SJSA1 (cell line): ENCODE measurements at regions not wholly inside any gene's neighbourhood (a gene's known extent, or its start where the extent isn't known, plus 50 kb on each side); places are given as distances from the start of the nearest gene placed in this dataset.
A peak's percentile ranks its signal among the peaks of the same experiment; 100 is the strongest.
"Not testable (repeated sequence)": the region's sequence is repeated elsewhere in the genome, so short reads cannot be mapped to it uniquely, and the experiment has no call there.

Experiments used
- DNase-seq, 2 experiments: peaks; one replicate each; pipeline ENCODE4 v3.0.0-alpha.2; 2015 to 2020; ENCODE audit warnings: low spot score in 2 of 2, low read depth in 1 of 2
- H3K27ac ChIP-seq: fragments of 250-450 bp; sonication (Bioruptor Pico); 2 replicates; pipeline ENCODE4 v1.5.1; 2020; ENCODE audit warnings: mild to moderate bottlenecking, moderate library complexity
- H3K27me3 ChIP-seq: fragments of 250-450 bp; sonication (Bioruptor Pico); replicated peaks from 2 replicates; pipeline ENCODE4 v1.5.1; 2020; ENCODE audit warnings: mild to moderate bottlenecking, moderate library complexity
- H3K36me3 ChIP-seq: fragments of 250-450 bp; sonication (Bioruptor Pico); 2 replicates; pipeline ENCODE4 v1.5.1; 2020; ENCODE audit warnings: mild to moderate bottlenecking
- H3K4me1 ChIP-seq: fragments of 250-450 bp; sonication (Bioruptor Pico); replicated peaks from 2 replicates; pipeline ENCODE4 v1.6.1; 2021; ENCODE audit warnings: mild to moderate bottlenecking
- H3K4me3 ChIP-seq: fragments of 250-450 bp; sonication (Bioruptor Pico); 2 replicates; pipeline ENCODE4 v1.5.1; 2020; ENCODE audit warnings: mild to moderate bottlenecking
- H3K9me3 ChIP-seq: fragments of 250-450 bp; sonication (Bioruptor Pico); replicated peaks from 2 replicates; pipeline ENCODE4 v1.5.1; 2020; ENCODE audit warnings: mild to moderate bottlenecking

DNA sequence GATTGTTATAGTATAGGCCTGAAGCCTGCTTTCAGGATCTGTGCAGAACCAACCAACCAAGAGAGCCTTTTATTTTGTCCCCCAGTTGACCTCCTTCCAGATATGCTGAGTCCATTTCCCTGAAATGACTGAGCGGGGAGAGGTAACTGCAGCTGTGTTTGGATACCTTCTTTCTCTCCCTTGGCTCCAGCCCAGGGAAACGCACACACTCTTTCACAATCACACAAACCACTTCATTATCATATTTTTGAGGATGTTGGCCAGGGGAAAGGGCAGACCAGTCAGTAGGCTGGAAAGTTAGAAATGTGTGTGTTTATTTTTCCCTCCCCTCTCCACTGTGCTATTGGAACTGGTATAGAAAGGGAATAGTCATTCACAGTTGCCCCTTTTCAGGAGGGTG lies 417.7 kb upstream of the TBL1XR1 start:
- DNase-seq = no peak
- H3K4me3 ChIP-seq = no peak overlapping the region
- peaks cover 20% of the 10 kb centered on the region for H3K4me1 ChIP-seq
- H3K27ac ChIP-seq = no peak overlapping the region
- no peaks in the 10 kb centered on the region for H3K9me3 ChIP-seq
- H3K36me3 ChIP-seq = no peaks in the 10 kb centered on the region
- no peaks in the 10 kb centered on the region for H3K27me3 ChIP-seq

- Histone ChIP-seq H3K9me3 (no peaks in the 10 kb centered on the region), H3K4me1 (peaks cover 18% of the 10 kb centered on the region), H3K4me3 (no peak overlapping the region), H3K27ac (peak overlapping the region; percentile 4; the same call in 1 of the 2 replicates), H3K36me3 (no peaks in the 10 kb centered on the region), H3K27me3 (no peaks in the 10 kb centered on the region)
- DNase-seq = peak in 1 of 2 experiments; percentile 24
Measured at GRCh38 chr3:177618873-177619733, 421.8 kb upstream of the TBL1XR1 start.

DNA sequence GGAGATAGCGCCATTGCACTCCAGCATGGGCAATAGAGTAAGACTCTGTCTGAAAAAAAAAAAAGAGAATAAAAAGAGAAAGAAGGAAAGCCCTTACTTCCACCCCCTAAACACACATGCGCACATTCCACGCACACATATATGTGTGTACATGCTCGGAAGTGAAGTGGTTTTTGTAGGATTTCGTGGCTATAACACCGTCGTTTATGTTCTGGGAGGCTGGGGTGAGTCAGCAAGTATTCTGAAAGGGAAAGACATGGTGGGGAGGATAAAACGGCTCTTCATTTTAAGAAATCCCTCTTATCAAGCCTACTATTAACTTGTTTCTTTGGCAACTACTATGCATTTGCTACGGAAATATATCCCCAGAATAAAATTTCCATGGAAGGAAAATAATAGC lies 422.8 kb upstream of the TBL1XR1 start:
- H3K36me3 ChIP-seq = no peaks in the 10 kb centered on the region
- no peak overlapping the region for H3K27ac ChIP-seq
- H3K9me3 ChIP-seq = no peaks in the 10 kb centered on the region
- DNase-seq = no peak
- H3K4me3 ChIP-seq = no peak overlapping the region
- H3K27me3 ChIP-seq = no peaks in the 10 kb centered on the region
- H3K4me1 ChIP-seq = peaks cover 18% of the 10 kb centered on the region

DNA sequence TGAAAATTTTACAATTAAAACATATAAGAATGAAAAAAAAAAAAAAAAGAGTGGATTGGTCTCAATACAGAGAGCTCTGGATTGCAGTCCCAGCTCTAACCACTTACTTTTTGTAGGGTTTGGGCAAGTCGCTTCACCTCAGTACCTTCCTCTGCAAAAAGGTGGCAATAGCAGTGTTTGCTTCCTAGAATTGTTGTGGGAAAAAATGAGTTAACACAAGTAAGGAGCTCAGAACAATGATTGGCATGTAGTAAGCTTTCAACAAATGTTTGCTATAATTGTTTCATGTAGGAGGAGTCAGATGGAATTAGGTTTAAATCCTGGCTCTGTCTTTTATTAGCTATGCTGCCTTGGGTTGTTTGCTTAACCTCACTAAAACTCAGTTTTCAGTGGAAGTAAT lies 425.2 kb upstream of the TBL1XR1 start:
- H3K4me1 ChIP-seq = peaks cover 18% of the 10 kb centered on the region
- no peaks in the 10 kb centered on the region for H3K27me3 ChIP-seq
- DNase-seq = no peak
- H3K27ac ChIP-seq = no peak overlapping the region
- H3K9me3 ChIP-seq = no peaks in the 10 kb centered on the region
- no peaks in the 10 kb centered on the region for H3K36me3 ChIP-seq
- no peak overlapping the region for H3K4me3 ChIP-seq

DNA sequence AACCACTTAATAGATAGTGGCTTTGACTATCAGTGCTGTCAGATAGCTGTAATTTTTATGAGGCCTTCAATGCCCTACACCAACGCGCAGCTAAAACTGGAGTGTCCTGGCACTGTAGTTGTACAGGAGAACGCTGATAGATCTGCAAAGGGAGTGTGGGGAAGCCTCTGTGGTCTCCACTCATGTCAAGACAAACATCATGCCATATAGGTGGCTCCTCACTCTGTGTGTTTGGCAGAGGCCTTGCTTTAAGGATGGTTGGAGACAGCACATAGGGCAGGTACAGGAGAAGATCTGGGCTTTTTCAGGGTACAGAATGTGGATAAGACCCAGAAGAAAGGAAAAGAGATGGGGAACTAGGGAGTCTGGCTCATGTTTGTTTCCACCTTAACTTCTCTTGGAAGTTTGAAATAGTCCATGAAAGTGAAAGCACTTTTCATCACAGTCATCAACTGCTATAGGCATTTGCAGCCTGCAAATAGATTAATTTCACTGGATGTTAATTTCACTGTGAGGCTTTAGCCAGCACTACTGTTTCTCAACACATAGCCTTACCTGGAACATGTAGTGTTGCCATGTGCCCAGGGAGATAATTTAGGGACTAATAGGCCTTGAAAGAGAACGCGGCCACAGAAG lies 425.8 kb upstream of the TBL1XR1 start:
- Histone ChIP-seq H3K27ac (no peak overlapping the region), H3K9me3 (no peaks in the 10 kb centered on the region), H3K4me3 (no peak overlapping the region), H3K36me3 (no peaks in the 10 kb centered on the region), H3K27me3 (no peaks in the 10 kb centered on the region), H3K4me1 (peaks cover 18% of the 10 kb centered on the region)
- DNase-seq = no peak

DNA sequence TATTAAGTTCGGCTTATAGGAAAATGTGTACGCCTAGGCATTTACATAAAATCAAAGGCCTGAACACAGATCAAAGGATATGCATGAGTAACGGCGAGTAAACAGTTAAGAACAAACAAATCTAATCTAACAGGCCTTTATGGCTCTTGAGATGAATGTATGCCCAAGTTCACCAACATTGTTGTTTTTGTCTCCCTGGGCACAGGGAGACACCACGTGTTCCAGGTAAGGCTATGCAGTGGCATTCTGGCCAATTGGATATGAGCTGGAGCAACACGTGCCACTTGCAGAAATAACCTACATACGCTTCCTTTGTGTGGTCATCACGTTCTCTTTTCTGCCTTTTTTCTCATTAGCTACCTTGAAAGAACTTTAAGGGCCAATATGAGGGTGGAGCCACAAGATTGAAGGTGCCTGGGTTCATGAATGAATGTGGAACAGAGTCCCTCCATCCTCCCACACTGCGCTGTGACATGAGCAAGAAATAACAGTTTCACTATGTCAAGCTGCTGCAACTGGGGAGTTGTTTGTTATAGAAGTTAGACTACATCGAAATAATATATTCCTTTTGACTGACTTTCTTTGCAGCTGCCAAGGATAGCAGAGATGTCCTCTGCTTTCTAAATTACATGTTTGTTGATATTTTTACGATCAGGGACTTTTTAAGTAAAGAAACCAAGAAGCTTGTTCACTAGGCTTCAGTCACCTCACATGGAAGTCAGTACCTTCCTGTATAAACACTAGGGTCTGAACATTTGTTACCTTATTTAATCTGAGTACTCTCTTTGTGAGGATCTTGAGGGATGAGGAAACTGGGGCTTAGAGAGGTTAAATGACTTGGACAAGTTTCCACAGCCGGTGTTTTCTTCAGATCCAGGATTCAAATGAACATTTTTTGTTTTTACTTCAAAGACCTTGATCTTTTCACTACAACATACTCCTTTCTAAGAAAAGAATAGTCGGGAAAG lies 427.5 kb upstream of the TBL1XR1 start:
- no peaks in the 10 kb centered on the region for H3K36me3 ChIP-seq
- no peak overlapping the region for H3K4me3 ChIP-seq
- no peaks in the 10 kb centered on the region for H3K27me3 ChIP-seq
- DNase-seq = no peak
- no peak overlapping the region for H3K27ac ChIP-seq
- no peaks in the 10 kb centered on the region for H3K9me3 ChIP-seq
- H3K4me1 ChIP-seq = peaks cover 10% of the 10 kb centered on the region; the same call in 1 of the 2 replicates

DNA sequence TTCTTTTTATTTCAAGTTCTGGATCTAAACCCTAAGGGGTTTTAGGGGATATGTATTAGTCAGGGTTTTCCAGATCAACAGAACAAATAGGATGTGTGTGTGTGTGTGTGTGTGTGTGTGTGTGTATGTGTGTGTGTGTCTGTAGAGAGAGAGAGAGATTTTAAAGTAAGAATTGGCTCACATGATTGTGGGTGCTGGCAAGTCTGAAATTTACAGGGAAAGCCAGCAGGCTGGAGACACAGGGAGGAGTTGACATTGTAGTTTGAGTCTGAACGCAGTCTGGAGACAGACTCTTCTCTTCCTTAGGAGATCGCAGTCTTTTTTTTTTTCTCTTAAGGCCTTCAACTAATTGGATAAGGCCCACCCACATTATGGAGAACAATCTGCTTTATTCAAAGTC lies 428.8 kb upstream of the TBL1XR1 start:
- Histone ChIP-seq H3K27ac (no peak overlapping the region), H3K9me3 (no peaks in the 10 kb centered on the region), H3K4me1 (0 out of 2 replicates have a peak, but pooled peaks cover 10% of the 10 kb centered on the region), H3K36me3 (no peaks in the 10 kb centered on the region), H3K4me3 (no peak overlapping the region), H3K27me3 (no peaks in the 10 kb centered on the region)
- DNase-seq = no peak

GRCh38 chr3:177628095-177628719 lies 430.9 kb upstream of the TBL1XR1 start:
- not testable (repeated sequence) for H3K4me3 ChIP-seq, H3K36me3 ChIP-seq, H3K4me1 ChIP-seq, H3K27me3 ChIP-seq, H3K9me3 ChIP-seq, H3K27ac ChIP-seq, DNase-seq

- peaks cover 16% of the 10 kb centered on the region for H3K4me1 ChIP-seq
- H3K36me3 ChIP-seq = no peaks in the 10 kb centered on the region
- no peak overlapping the region for H3K4me3 ChIP-seq
- no peak overlapping the region for H3K27ac ChIP-seq
- no peaks in the 10 kb centered on the region for H3K9me3 ChIP-seq
- no peaks in the 10 kb centered on the region for H3K27me3 ChIP-seq
- DNase-seq = no peak
Measured at GRCh38 chr3:177629276-177629675, 432.0 kb upstream of the TBL1XR1 start.

DNA sequence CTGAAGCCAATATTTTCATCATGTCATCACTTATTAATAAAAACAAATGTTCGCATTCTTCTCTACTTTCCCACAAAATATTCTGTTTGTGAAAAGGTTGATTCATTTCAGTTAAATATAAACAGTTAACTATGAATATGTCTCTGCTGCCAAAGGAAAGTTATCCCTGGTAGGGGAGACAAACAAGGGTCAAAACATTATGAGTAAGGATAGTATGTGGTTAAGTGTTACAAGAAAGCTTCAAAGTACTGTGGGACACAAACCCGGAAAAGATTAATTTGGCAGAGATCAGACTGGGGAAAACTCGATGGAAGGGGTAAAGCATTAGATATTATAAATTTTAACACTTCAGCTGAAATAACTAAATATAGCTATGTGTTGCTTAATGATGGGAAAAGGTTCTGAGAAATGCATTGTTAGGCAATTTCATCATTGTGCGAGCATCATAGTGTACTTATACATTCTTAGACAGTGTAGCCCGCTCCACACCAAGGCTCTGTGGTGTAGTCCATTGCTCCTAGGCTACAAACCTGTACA lies 436.5 kb upstream of the TBL1XR1 start:
- Histone ChIP-seq H3K27ac (no peak overlapping the region), H3K4me3 (no peak overlapping the region), H3K9me3 (no peaks in the 10 kb centered on the region), H3K27me3 (no peaks in the 10 kb centered on the region), H3K4me1 (peaks cover 16% of the 10 kb centered on the region), H3K36me3 (no peaks in the 10 kb centered on the region)
- peak in 1 of 2 experiments; percentile 42 for DNase-seq

- H3K36me3 ChIP-seq, H3K27me3 ChIP-seq, H3K27ac ChIP-seq, DNase-seq, H3K4me3 ChIP-seq, H3K9me3 ChIP-seq: not testable (repeated sequence)
- peaks cover 11% of the 10 kb centered on the region for H3K4me1 ChIP-seq
Measured at GRCh38 chr3:177635601-177636106, 438.4 kb upstream of the TBL1XR1 start.

DNA sequence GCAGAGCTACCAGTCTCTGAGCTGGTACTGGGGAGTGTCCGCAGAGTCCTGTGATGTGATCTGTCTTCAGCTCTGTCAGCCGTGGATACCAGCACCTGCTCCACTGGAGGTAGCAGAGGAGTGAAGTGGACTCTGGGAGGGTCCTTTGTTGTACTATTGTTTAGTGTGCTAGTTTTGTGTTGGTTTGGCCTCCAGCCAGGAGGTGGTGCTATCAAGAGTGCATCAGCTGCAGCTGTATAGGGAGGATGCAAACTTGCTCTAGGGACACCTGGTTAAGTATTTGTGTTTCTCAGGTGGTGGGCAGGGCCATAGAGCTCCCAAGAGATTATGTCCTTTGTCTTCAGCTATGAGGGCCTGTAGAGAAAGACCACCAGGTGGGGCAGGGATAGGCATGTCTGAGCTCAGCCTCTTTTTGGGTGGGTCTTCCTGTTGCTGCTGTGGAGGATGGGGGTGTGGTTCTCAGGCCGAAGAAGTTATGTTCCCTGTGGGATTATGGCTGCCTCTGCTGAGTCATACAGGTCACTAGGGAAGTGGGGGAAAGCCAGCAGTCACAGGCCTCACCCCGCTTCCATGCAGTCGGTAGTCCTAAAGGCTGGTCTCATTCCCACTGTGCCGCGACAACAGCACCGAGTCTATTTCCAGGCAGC lies 443.2 kb upstream of the TBL1XR1 start:
- no peak for DNase-seq
- no peak overlapping the region for H3K4me3 ChIP-seq

More for the DNA sequence above, 443.2 kb upstream of the TBL1XR1 start:
- Histone ChIP-seq H3K27me3 (no peaks in the 10 kb centered on the region), H3K27ac (no peak overlapping the region), H3K36me3 (no peaks in the 10 kb centered on the region), H3K9me3 (no peaks in the 10 kb centered on the region), H3K4me1 (no peaks in the 10 kb centered on the region)
